Central memory CD8-positive, alpha-beta T cell (primary cell): ENCODE measurements at regions not wholly inside any gene's neighbourhood (a gene's known extent, or its start where the extent isn't known, plus 50 kb on each side); places are given as distances from the start of the nearest gene placed in this dataset.

Experiments
- ATAC-seq: fragments of 150-1000 bp; cut with Tn5 transposase; replicated peaks from 2 replicates; pipeline ENCODE4 v1.10.0; 2022; ENCODE audit warnings: mild to moderate bottlenecking, moderate FRiP score, moderate number of reproducible peaks; ENCODE audit not compliant: poor library complexity, severe bottlenecking; ENCODE audit errors: extremely low read depth
- DNase-seq, 2 donors: peaks; one replicate each; pipeline ENCODE4 v3.0.0; 2021; ENCODE audit warnings: low spot score in 2 of 2
- H3K27ac Mint-ChIP-seq: one replicate; pipeline ENCODE4 v1.8.0; 2022; ENCODE audit warnings: low read depth, mild to moderate bottlenecking, moderate library complexity, mixed read lengths
- H3K27me3 Mint-ChIP-seq: one replicate; pipeline ENCODE4 v1.8.0; 2022; ENCODE audit warnings: mixed read lengths
- H3K36me3 Mint-ChIP-seq: one replicate; pipeline ENCODE4 v1.8.0; 2022; ENCODE audit warnings: mild to moderate bottlenecking, moderate library complexity, mixed read lengths; ENCODE audit not compliant: insufficient read depth
- H3K4me1 Mint-ChIP-seq: one replicate; pipeline ENCODE4 v1.8.0; 2022; ENCODE audit warnings: mixed read lengths
- H3K4me3 Mint-ChIP-seq: one replicate; pipeline ENCODE4 v1.8.0; 2022; ENCODE audit warnings: mild to moderate bottlenecking, moderate library complexity, mixed read lengths
- H3K9me3 Mint-ChIP-seq: one replicate; pipeline ENCODE4 v1.8.0; 2022; ENCODE audit warnings: mixed read lengths

- ATAC-seq, result no peak
These were observed 289.5 kb upstream of the FAR2 start for GRCh38 chr12:28859551-28859950.

GRCh38 chr12:28865776-28866175, 283.3 kb upstream of the FAR2 start:
- no peak overlapping the region for H3K27ac Mint-ChIP-seq
- H3K9me3 Mint-ChIP-seq, result peaks cover 7% of the 10 kb centered on the region
- H3K4me1 Mint-ChIP-seq, result no peaks in the 10 kb centered on the region
- peaks cover 39% of the 10 kb centered on the region for H3K27me3 Mint-ChIP-seq
- DNase-seq, result no peak
- H3K4me3 Mint-ChIP-seq, result no peak overlapping the region
- H3K36me3 Mint-ChIP-seq, result no peaks in the 10 kb centered on the region
- no peak for ATAC-seq

More at GRCh38 chr12:28859551-28859950, 289.5 kb upstream of the FAR2 start:
- peaks cover 11% of the 10 kb centered on the region for H3K27me3 Mint-ChIP-seq
- DNase-seq, result no peak
- H3K4me3 Mint-ChIP-seq, result no peak overlapping the region
- H3K9me3 Mint-ChIP-seq, result peaks cover 7% of the 10 kb centered on the region
- no peaks in the 10 kb centered on the region for H3K36me3 Mint-ChIP-seq
- H3K4me1 Mint-ChIP-seq, result no peaks in the 10 kb centered on the region
- no peak overlapping the region for H3K27ac Mint-ChIP-seq

DNA sequence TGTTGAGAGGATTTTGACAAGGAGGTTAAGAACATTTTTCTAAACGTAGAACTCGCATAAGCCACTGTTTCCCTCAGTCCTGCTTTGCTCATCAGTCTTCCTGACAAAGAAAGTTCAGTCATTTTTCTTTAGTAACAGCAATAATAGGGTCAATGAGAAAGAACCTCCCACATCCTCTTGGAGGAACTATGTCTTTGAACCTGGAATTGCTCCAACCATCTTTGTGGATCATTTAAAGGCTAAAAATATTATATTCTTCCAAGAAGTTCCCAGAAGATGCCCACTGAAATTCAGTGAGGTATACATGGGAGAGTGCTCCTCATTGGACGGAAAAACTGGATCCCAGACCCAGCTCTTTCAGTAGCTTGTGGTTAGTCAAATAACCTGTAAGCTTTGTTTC, 282.8 kb upstream of the FAR2 start:
- H3K36me3 Mint-ChIP-seq, result no peaks in the 10 kb centered on the region
- H3K4me1 Mint-ChIP-seq, result no peaks in the 10 kb centered on the region
- no peak for DNase-seq
- H3K27me3 Mint-ChIP-seq, result peaks cover 39% of the 10 kb centered on the region
- no peak for ATAC-seq
- no peak overlapping the region for H3K27ac Mint-ChIP-seq
- H3K9me3 Mint-ChIP-seq, result peaks cover 7% of the 10 kb centered on the region
- no peak overlapping the region for H3K4me3 Mint-ChIP-seq

GRCh38 chr12:28866715-28867503, 282.2 kb upstream of the FAR2 start:
- Mint-ChIP-seq H3K4me3 (no peak overlapping the region), H3K27ac (no peak overlapping the region), H3K27me3 (peaks cover 39% of the 10 kb centered on the region), H3K4me1 (no peaks in the 10 kb centered on the region), H3K9me3 (peaks cover 7% of the 10 kb centered on the region), H3K36me3 (no peaks in the 10 kb centered on the region)
- DNase-seq, result no peak
- no peak for ATAC-seq

DNA sequence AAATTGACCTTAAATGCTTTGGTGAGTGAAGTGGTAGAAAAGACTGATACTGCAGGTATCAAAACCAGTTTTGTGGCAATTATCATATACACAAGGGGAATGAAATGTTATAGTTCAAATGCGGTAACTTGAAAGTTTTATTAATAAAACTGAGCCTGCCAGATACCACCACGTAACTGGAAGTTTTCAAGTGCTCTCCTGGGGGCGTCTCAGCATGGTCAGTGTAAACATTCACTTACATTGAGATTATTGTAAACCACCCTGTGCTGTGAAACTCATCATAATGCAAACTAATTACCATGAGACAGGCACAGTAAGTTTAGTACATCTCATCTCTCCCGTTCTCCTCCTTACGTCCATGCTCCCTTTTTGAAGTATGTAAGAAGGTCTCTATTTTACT, 280.7 kb upstream of the FAR2 start:
- Mint-ChIP-seq H3K4me3 (no peak overlapping the region), H3K36me3 (no peaks in the 10 kb centered on the region), H3K4me1 (no peaks in the 10 kb centered on the region), H3K27me3 (peaks cover 39% of the 10 kb centered on the region), H3K9me3 (peaks cover 7% of the 10 kb centered on the region), H3K27ac (no peak overlapping the region)
- no peak for DNase-seq
- ATAC-seq, result no peak

GRCh38 chr12:28869197-28869596, 279.9 kb upstream of the FAR2 start:
- ATAC-seq (no peak), DNase-seq (no peak)
- Mint-ChIP-seq H3K27me3 (peaks cover 31% of the 10 kb centered on the region), H3K4me1 (no peaks in the 10 kb centered on the region), H3K36me3 (no peaks in the 10 kb centered on the region), H3K4me3 (no peak overlapping the region), H3K27ac (no peak overlapping the region), H3K9me3 (peaks cover 3% of the 10 kb centered on the region)

DNA sequence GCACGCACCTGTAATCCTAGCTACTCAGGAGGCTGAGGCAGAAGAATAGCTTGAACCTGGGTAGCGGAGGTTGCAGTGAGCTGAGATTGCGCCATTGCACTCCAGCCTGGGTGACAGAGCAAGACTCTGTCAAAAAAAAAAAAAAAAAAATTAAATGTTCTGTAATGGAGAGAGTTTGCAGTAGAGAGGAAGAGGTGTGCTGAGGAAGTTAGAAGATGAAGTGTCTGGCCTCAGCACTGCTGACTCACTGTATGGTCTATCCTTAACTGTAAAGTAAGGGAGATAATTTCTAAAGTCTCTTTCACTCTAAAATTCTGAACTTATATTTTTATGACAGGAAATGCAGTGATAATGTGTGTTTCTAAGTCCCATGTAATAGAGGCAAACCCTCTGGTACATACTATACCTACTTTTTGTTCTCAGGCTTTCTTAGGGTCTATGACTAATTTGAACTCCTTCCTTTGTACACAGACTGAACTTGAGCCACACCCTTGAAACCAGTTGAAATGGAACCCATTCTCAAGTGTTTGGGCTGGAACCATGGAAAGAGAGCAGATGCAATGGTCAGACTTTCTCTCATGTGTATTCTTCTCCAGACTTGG, 278.1 kb upstream of the FAR2 start:
- Mint-ChIP-seq H3K27ac (no peak overlapping the region), H3K36me3 (no peaks in the 10 kb centered on the region), H3K9me3 (no peaks in the 10 kb centered on the region), H3K27me3 (peaks cover 19% of the 10 kb centered on the region), H3K4me3 (no peak overlapping the region), H3K4me1 (no peaks in the 10 kb centered on the region)
- no peak for ATAC-seq
- no peak for DNase-seq

- Mint-ChIP-seq H3K27me3 (peaks cover 21% of the 10 kb centered on the region), H3K4me1 (no peaks in the 10 kb centered on the region), H3K9me3 (no peaks in the 10 kb centered on the region), H3K27ac (no peak overlapping the region), H3K4me3 (no peak overlapping the region), H3K36me3 (no peaks in the 10 kb centered on the region)
- DNase-seq (no peak), ATAC-seq (no peak)
These were observed 276.3 kb upstream of the FAR2 start for GRCh38 chr12:28872654-28873268.

DNA sequence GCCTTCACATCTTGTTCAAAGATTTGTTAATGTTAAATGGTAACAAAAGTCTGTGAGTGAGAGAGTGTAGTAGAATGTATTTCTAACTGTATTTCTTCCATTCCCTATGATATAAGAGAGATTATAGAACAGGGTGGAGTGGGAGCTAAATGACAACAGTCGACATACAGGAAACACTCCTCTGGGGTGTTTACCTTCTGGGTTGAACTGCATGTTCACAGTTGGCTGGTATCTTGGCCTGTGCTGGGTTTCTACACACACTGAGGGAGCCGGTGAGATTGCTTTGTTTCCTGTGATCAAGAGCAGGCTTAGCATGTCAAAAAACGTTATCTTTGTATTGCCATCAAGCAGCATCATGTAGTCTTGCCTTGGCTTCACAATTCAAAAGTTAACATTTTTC, 274.3 kb upstream of the FAR2 start:
- Mint-ChIP-seq H3K27me3 (peaks cover 18% of the 10 kb centered on the region), H3K9me3 (no peaks in the 10 kb centered on the region), H3K27ac (no peak overlapping the region), H3K4me1 (no peaks in the 10 kb centered on the region), H3K4me3 (no peak overlapping the region), H3K36me3 (no peaks in the 10 kb centered on the region)
- DNase-seq, result no peak
- ATAC-seq, result no peak

GRCh38 chr12:28876196-28876798, 272.8 kb upstream of the FAR2 start:
- Mint-ChIP-seq H3K4me1 (no peaks in the 10 kb centered on the region), H3K36me3 (no peaks in the 10 kb centered on the region), H3K4me3 (no peak overlapping the region), H3K27me3 (peaks cover 18% of the 10 kb centered on the region), H3K27ac (no peak overlapping the region), H3K9me3 (no peaks in the 10 kb centered on the region)
- ATAC-seq (no peak), DNase-seq (no peak)

DNA sequence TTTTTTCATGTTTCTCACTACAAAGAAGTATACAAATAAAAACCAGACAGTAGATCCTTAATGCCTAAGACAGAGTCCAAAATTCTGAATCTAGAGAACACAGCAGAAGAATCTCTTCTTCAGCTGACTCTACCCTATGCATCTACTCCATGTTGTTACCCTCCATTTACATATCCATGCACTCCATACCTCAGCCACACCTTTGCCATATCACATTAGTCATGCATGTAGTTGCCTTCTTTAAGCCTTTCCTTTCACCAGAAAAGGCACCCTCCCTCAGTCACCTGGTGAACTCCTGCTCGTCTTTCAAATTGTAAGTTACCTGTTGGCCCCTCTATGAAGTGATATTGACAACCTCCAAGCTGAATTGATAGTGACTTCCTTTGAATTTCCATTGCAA, 271.2 kb upstream of the FAR2 start:
- Mint-ChIP-seq H3K36me3 (no peaks in the 10 kb centered on the region), H3K9me3 (no peaks in the 10 kb centered on the region), H3K27ac (no peak overlapping the region), H3K4me3 (no peak overlapping the region), H3K4me1 (no peaks in the 10 kb centered on the region), H3K27me3 (peaks cover 23% of the 10 kb centered on the region)
- ATAC-seq (no peak), DNase-seq (no peak)

- H3K36me3 Mint-ChIP-seq, result no peaks in the 10 kb centered on the region
- peaks cover 23% of the 10 kb centered on the region for H3K27me3 Mint-ChIP-seq
- H3K4me3 Mint-ChIP-seq, result no peak overlapping the region
- H3K4me1 Mint-ChIP-seq, result no peaks in the 10 kb centered on the region
- no peak for ATAC-seq
- H3K27ac Mint-ChIP-seq, result no peak overlapping the region
- no peaks in the 10 kb centered on the region for H3K9me3 Mint-ChIP-seq
- DNase-seq, result no peak
These were observed 270.4 kb upstream of the FAR2 start for GRCh38 chr12:28878629-28879028.

DNA sequence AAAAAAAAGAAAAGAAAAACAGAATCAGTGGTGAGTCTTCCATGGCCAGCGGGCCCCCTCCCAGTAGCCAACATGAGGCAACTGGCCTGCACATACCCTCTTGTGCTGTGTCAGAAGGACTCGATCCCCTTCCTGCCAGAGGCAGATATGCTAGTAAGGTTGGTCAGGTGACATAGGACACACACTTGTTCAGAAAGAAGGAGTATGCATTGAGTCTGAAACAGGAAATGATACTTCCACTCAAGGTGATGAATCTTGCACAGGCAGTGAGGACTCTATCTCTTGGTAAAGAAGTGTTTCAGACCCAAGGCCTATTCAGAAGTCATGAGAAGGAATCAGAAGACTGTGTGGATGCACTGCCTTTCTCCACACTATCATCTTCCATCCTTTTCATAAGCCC, 269.7 kb upstream of the FAR2 start:
- Mint-ChIP-seq H3K4me3 (no peak overlapping the region), H3K4me1 (no peaks in the 10 kb centered on the region), H3K27ac (no peak overlapping the region), H3K9me3 (no peaks in the 10 kb centered on the region), H3K36me3 (no peaks in the 10 kb centered on the region), H3K27me3 (peaks cover 23% of the 10 kb centered on the region)
- DNase-seq (no peak), ATAC-seq (no peak)
